ENCODE measurements at regions not wholly inside any gene's neighbourhood (a gene's known extent, or its start where the extent isn't known, plus 50 kb on each side); places are given as distances from the start of the nearest gene placed in this dataset.
A peak's percentile ranks its signal among the peaks of the same experiment; 100 is the strongest.
"Not testable (repeated sequence)": the region's sequence is repeated elsewhere in the genome, so short reads cannot be mapped to it uniquely, and the experiment has no call there.

- DNase-seq, result no peak
These were observed 484.7 kb downstream of the DACH1 start for GRCh38 chr13:71382285-71382684.

GRCh38 chr13:71380191-71380590 lies 486.8 kb downstream of the DACH1 start:
- DNase-seq, result no peak

- peak; percentile 17 for DNase-seq
These were observed 487.8 kb downstream of the DACH1 start for GRCh38 chr13:71378961-71379905.

- DNase-seq, result no peak
These were observed 492.4 kb downstream of the DACH1 start for GRCh38 chr13:71374471-71375049.

- DNase-seq, result no peak
These were observed 498.7 kb downstream of the DACH1 start for GRCh38 chr13:71368336-71368735.

DNA sequence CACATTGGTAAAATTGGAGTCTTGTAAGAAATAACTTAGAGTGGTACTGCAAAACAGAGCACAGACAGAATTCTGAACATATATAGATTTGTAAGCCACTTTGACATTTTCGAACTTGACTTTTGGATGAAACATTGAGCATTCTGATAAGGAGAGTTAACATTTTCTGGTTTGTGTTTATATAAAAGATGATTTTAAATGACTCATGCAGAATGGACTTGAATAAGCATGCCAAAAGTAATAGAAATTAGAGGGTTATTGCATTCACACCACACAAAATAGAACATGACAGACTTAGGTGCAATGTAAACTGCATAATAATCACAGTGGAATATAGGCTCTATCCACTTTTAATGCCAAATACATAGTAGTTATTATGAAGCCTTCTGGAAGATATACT lies 507.0 kb downstream of the DACH1 start:
- DNase-seq, result no peak

DNA sequence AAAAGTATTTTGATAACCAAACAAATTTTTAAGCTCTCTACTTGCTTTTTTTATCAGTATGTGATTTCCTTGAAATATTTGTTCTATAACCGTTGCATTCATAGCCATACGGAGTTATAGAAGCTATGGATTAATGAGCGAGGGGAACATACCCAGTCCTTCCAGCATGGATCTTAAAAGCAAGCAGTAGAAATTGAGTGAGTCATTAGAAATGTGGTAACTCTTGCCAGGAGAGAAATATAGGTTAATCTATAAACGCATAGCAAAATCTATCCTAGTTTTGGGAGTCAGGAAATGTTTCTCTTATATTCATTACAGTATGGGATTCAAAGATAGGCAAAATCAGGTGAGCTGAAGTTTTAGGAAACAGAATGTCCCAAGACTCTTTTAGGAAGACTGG lies 507.4 kb downstream of the DACH1 start:
- no peak for DNase-seq

GRCh38 chr13:71358218-71358617 lies 508.8 kb downstream of the DACH1 start:
- no peak for DNase-seq

GRCh38 chr13:71355010-71355409 lies 512.0 kb downstream of the DACH1 start:
- DNase-seq, result no peak

- DNase-seq, result no peak
These were observed 516.1 kb downstream of the DACH1 start for GRCh38 chr13:71350886-71351285.

DNA sequence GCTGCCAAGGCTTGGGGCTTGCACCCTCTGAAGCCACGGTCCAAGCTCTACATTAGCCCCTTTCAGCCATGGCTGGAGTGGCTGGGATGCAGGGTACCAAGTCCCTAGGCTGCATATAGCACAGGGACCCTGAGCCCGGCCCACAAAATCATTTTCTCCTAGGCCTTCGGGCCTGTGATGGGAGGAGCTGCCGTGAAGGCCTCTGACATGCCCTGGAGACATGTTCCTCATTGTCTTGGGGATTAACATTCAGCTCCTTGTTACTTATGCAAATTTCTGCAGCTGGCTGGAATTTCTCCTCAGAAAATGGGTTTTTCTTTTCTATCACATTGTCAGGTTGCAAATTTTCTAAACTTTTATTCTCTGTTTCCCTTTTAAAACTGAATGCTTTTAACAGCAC lies 521.1 kb downstream of the DACH1 start:
- DNase-seq, result not testable (repeated sequence)

DNA sequence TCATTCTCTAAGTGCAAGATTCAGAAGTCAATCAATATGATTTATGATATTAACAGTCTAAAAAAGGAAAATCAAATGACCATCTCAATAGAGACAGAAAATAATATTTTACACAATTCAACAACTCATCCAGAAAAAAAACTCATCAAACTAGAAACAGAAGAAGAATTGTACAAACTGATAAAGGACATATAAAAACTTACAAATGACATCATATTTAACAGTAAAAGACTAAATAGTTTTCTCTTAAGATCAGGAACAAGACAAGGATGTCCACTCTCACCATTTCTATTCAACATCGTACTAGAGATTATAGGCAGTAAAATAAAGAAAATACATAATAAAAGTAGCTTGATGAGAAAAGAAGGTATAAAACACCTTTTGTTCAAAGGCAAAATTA lies 527.3 kb downstream of the DACH1 start:
- DNase-seq, result no peak

DNA sequence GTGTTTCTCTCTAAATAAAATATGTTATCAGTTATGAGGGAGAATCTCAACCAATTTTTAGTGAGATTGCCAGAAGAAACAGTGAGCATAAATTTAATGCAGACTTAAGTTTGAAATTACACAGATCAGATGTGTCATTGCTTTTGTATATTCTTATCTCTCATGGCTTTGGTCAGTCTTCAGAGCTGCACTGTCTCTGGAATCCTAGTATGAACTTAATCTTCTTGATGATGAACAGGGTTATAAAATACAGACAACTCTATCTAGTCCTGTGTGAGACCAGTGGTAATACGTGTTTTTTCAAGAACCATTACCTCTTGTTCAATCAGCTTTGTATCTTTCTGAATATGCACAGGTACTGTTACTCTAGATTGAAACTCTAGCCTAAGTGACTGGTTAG lies 528.0 kb downstream of the DACH1 start:
- no peak for DNase-seq

DNA sequence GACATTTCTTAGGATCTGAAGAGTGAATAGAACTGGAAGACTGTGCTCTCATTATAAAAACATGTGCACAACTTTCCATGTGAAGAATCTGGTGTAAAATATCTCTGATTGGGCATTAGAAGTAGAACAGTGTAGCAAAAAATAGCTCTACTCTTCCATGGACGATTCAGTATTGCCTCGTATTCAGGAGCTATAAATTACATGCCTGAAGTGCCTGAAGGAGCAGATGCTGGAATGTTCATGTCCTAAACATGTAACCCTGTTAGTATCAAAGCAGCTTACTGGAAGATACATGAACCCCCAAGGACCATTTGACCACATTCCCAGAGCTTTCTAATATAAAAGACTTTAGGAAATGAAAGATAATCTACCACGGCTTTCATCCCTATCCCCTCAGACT lies 528.9 kb downstream of the DACH1 start:
- no peak for DNase-seq

DNA sequence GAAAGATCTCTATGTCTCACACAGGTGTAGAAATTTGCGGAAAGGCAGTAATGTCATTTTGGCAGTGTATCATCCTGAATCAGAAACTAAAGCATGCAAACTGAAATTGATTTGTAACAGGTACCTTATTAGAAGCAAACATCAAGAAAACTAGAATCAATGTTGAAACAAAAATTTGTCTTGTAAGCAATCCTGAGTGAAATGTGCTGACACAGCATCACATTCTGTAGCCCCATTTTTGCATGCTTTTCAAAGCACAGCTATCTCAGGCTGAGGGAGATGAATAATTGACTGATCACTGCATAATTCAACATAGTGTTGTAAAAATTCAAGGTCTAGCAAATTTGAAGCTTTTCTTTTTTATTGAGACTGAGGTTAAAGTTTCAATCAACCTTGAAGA lies 539.7 kb downstream of the DACH1 start:
- no peak for DNase-seq

DNA sequence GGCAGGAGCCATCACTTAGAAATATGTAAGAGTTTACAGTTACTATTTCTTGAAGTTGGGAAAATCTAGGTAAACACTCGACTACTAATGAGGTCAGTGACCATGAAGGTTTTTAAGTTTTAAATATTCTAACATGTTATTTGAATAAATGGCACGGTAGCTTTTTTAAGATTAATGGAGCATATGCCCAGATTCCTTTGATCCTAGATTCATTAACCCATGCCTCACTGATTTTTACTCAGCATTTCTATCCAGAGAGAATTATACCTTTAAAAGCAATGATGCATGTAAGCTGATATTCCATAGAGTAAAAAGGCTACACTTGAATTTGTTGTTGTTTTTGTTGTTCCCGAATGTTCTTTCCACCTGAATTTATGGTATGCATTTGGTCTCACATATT lies 541.4 kb downstream of the DACH1 start:
- no peak for DNase-seq

- no peak for DNase-seq
These were observed 543.7 kb downstream of the DACH1 start for GRCh38 chr13:71323266-71323665.

GRCh38 chr13:71320452-71320851 lies 546.6 kb downstream of the DACH1 start:
- DNase-seq, result no peak

- no peak for DNase-seq
These were observed 550.1 kb downstream of the DACH1 start for GRCh38 chr13:71316792-71317363.

DNA sequence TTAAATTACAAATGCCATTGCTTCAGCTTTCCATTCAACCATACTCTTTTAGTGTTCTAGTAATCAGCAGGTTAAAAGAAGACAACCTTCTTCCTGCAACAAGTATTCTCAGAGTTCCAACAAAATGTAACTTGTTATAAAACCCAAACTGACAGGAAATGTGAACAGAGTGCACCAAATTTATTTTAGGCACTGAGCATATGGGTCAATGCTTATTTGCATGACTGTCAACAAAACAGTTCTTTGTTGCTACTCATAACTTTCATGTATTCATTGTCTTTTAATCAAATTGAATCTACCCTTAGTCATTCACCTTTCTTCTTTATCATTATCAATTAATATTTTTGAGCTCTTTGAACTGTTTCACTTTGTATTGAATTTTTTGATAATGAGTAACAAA lies 554.1 kb downstream of the DACH1 start:
- no peak for DNase-seq

GRCh38 chr13:71309905-71310304 lies 557.1 kb downstream of the DACH1 start:
- DNase-seq, result no peak

- DNase-seq, result no peak
These were observed 560.2 kb downstream of the DACH1 start for GRCh38 chr13:71306821-71307220.

- DNase-seq, result no peak
These were observed 562.1 kb downstream of the DACH1 start for GRCh38 chr13:71304861-71305260.

DNA sequence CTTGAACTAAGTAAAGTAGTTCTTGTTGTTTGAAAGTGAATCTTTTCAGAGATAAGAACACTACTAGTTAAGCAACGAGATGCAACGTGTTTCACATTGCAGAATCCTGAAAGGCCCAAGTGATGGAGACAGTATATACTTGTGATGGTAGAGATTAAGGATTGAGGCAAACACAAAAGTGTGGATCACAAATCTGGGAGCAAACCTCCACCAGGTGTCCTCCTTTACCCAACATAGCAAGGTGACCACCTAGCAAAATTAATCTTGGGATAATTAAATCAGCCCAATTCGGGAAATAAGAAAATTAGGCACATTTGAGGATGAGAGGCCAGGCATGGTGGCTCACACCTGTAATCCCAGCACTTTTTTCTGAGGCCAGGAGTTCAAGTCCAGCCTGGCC lies 563.9 kb downstream of the DACH1 start:
- no peak for DNase-seq

All from tongue (tissue), 1 donor.